ENCODE measurements at regions not wholly inside any gene's neighbourhood (a gene's known extent, or its start where the extent isn't known, plus 50 kb on each side); places are given as distances from the start of the nearest gene placed in this dataset.

- TF ChIP-seq SIN3A (IDR thresholded peaks at IDR 0.05; ENCODE audit: borderline replicate concordance, insufficient read depth, low read length) (no peak), POLR2AphosphoS5 (IDR thresholded peaks at IDR 0.05; ENCODE audit: low read depth, low read length) (no peak), TAF1 (IDR thresholded peaks at IDR 0.05; ENCODE audit: borderline replicate concordance, insufficient read depth, low read length) (no peak), REST (IDR thresholded peaks at IDR 0.05; ENCODE audit: insufficient read depth in 1 of 2, low read depth in 2 of 2, low read length in 2 of 2) (no peak), FOXP2 (optimal IDR thresholded peaks at IDR 0.05; ENCODE audit: borderline replicate concordance, extremely low read depth, extremely low read length, insufficient read depth) (no peak)
Observed at GRCh38 chr2:344811-345210, 56.9 kb upstream of the ALKAL2 start.

Data from PFSK-1 (cell line).